Neural cell (in vitro differentiated cells): ENCODE measurements at regions not wholly inside any gene's neighbourhood (a gene's known extent, or its start where the extent isn't known, plus 50 kb on each side); places are given as distances from the start of the nearest gene placed in this dataset.

Source experiments
- H2AFZ ChIP-seq: fragments of 200-600, 300-800 bp; sonication (generic), shearing (Covaris generic); 2 replicates; pipeline ENCODE4 v1.6.0; 2014; ENCODE audit warnings: low read depth, mild to moderate bottlenecking, antibody characterized with exemption, low read length, moderate library complexity
- H3F3A ChIP-seq: fragments of 200-600 bp; shearing (Covaris generic); 2 replicates; pipeline ENCODE4 v1.6.1; 2016; ENCODE audit warnings: mild to moderate bottlenecking, moderate library complexity, mixed read lengths, antibody characterized with exemption, low read length; ENCODE audit not compliant: insufficient read depth, poor library complexity, severe bottlenecking
- H3K27ac ChIP-seq: fragments of 200-600, 300-800 bp; sonication (generic), shearing (Covaris generic); 2 replicates; pipeline ENCODE4 v1.5.1; 2014; ENCODE audit warnings: mild to moderate bottlenecking, low read length, moderate library complexity
- H3K27me3 ChIP-seq: fragments of 300-800, 200-600 bp; sonication (generic), shearing (Covaris generic); 2 replicates; pipeline ENCODE4 v1.6.0; 2014; ENCODE audit warnings: mild to moderate bottlenecking, low read depth, low read length, moderate library complexity; ENCODE audit not compliant: insufficient read depth
- H3K36me3 ChIP-seq: fragments of 300-800, 200-600 bp; sonication (generic), shearing (Covaris generic); 2 replicates; pipeline ENCODE4 v1.5.1; 2014; ENCODE audit warnings: mild to moderate bottlenecking, antibody characterized with exemption, low read length, moderate library complexity; ENCODE audit not compliant: insufficient read depth
- H3K4me2 ChIP-seq: fragments of 300-800, 200-600 bp; sonication (generic), shearing (Covaris generic); 2 replicates; pipeline ENCODE4 v1.6.0; 2014; ENCODE audit warnings: mild to moderate bottlenecking, low read length
- H3K4me3 ChIP-seq: fragments of 300-800, 200-600 bp; sonication (generic), shearing (Covaris generic); 2 replicates; pipeline ENCODE4 v1.5.1; 2014; ENCODE audit warnings: mild to moderate bottlenecking, low read length, moderate library complexity
- H3K79me2 ChIP-seq: fragments of 200-600 bp; shearing (Covaris generic); replicated peaks from 2 replicates; pipeline ENCODE4 v1.6.0; 2014; ENCODE audit warnings: mild to moderate bottlenecking, low read length, moderate library complexity; ENCODE audit not compliant: insufficient read depth
- H3K9ac ChIP-seq: fragments of 300-800, 200-600 bp; sonication (generic), shearing (Covaris generic); 2 replicates; pipeline ENCODE4 v1.6.1; 2016; ENCODE audit warnings: mild to moderate bottlenecking, low read length, mixed read lengths
- H3K9me2 ChIP-seq: fragments of 200-600 bp; shearing (Covaris generic); 2 replicates; pipeline ENCODE4 v1.6.1; 2016; ENCODE audit warnings: mild to moderate bottlenecking, low read length, mixed read lengths; ENCODE audit not compliant: insufficient read depth
- H3K9me3 ChIP-seq: fragments of 200-600, 300-800 bp; sonication (generic), shearing (Covaris generic); 2 replicates; pipeline ENCODE4 v1.6.1; 2016; ENCODE audit warnings: mild to moderate bottlenecking, mixed run types, low read length, moderate library complexity, mixed read lengths
- H4K20me1 ChIP-seq: fragments of 200-600 bp; shearing (Covaris generic); 2 replicates; pipeline ENCODE4 v1.6.1; 2016; ENCODE audit warnings: mild to moderate bottlenecking, mixed run types; ENCODE audit not compliant: insufficient read depth
- CTCF ChIP-seq: fragments of 450-650 bp; IDR thresholded peaks from 2 replicates; pipeline ENCODE4 v1.5.1; 2014; ENCODE audit warnings: antibody characterized with exemption, mild to moderate bottlenecking, moderate library complexity; ENCODE audit not compliant: poor library complexity, severe bottlenecking
- EP300 ChIP-seq: fragments of 450-650 bp; conservative IDR thresholded peaks from 2 replicates; pipeline ENCODE4 v1.6.1; 2014; ENCODE audit warnings: antibody characterized with exemption, mild to moderate bottlenecking, moderate library complexity; ENCODE audit not compliant: poor library complexity, severe bottlenecking
- EZH2 ChIP-seq: fragments of 200-600, 300-800 bp; shearing (Covaris generic), sonication (generic); IDR thresholded peaks from 2 replicates; pipeline ENCODE4 v1.6.1; 2014; ENCODE audit warnings: antibody characterized with exemption, low read length, borderline replicate concordance, mild to moderate bottlenecking; ENCODE audit not compliant: insufficient read depth, poor library complexity, severe bottlenecking
- MXI1 ChIP-seq: fragments of 450-650 bp; conservative IDR thresholded peaks from 2 replicates; pipeline ENCODE4 v1.6.1; 2014; ENCODE audit warnings: antibody characterized with exemption, mild to moderate bottlenecking; ENCODE audit not compliant: poor library complexity, severe bottlenecking
- POLR2AphosphoS5 ChIP-seq: IDR thresholded peaks from 2 replicates; pipeline ENCODE4 v1.6.1; 2012
- RAD21 ChIP-seq: fragments of 450-650 bp; conservative IDR thresholded peaks from 2 replicates; pipeline ENCODE4 v1.6.1; 2014; ENCODE audit warnings: antibody characterized with exemption, mild to moderate bottlenecking, moderate library complexity
- SMC3 ChIP-seq: fragments of 450-650 bp; conservative IDR thresholded peaks from 2 replicates; pipeline ENCODE4 v1.6.1; 2014; ENCODE audit warnings: antibody characterized with exemption, mild to moderate bottlenecking, moderate library complexity; ENCODE audit not compliant: poor library complexity
- TAF1 ChIP-seq: IDR thresholded peaks from 2 replicates; pipeline ENCODE4 v1.6.1; 2012; ENCODE audit warnings: low read depth
- TF ChIP-seq, protein P1 (sequence below): IDR thresholded peaks from 2 replicates; pipeline ENCODE4 v1.6.1; 2012; ENCODE audit warnings: borderline replicate concordance

DNA sequence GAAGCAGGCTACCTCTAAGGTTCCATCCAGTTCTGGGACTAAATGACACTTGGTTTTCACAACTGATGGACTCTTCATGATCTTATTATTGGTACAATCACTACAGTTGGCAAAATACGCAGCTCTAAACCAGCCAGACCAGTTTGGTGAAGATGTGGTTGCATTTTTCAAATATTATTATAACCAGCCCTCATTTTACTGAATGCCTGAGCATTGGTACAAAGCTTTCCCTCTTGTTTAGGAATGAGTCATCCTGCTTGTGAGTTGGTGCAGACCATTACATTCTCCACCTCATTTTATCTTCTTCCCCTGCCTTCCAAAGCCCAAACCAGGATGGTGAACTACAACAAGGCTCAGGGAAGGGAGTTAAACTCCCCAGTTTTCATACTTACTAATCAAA is 223.1 kb downstream of the KDR start:
- no peaks in the 10 kb centered on the region for H3K36me3 ChIP-seq

DNA sequence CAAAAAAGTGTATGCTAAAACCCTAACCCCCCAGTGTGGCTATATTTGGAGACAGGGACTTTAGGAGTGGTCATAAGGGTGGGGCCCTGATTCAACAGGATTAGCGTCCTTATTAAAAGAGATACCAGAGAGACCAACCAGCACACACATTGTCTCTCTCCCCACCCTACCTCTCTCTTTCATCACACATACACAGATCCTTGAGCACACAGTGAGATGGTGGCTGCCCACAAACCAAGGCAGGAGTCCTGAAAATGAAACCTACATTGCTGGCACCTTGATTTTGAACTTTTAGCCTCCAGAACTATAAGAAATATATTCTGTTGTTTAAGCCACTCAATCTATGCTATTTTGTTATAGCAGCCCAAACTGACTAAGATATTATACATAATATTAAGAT is 224.2 kb downstream of the KDR start:
- Histone ChIP-seq H3K27ac (no peak overlapping the region), H3K4me2 (no peak overlapping the region), H3F3A (no peaks in the 10 kb centered on the region), H2AFZ (no peak overlapping the region), H3K9me2 (no peaks in the 10 kb centered on the region), H3K27me3 (no peaks in the 10 kb centered on the region), H3K9me3 (no peaks in the 10 kb centered on the region), H3K9ac (no peak overlapping the region), H4K20me1 (no peaks in the 10 kb centered on the region), H3K4me3 (no peak overlapping the region), H3K79me2 (no peaks in the 10 kb centered on the region), H3K36me3 (no peaks in the 10 kb centered on the region)
- no peak for TF ChIP-seq EP300
- TF ChIP-seq POLR2AphosphoS5 = no peak
- no peak for TF ChIP-seq MXI1
- TF ChIP-seq TAF1 = no peak
- TF ChIP-seq EZH2 = no peak
- no peak for TF ChIP-seq SMC3
- no peak for TF ChIP-seq CTCF
- TF ChIP-seq RAD21 = no peak
- TF ChIP-seq, protein P1, sequence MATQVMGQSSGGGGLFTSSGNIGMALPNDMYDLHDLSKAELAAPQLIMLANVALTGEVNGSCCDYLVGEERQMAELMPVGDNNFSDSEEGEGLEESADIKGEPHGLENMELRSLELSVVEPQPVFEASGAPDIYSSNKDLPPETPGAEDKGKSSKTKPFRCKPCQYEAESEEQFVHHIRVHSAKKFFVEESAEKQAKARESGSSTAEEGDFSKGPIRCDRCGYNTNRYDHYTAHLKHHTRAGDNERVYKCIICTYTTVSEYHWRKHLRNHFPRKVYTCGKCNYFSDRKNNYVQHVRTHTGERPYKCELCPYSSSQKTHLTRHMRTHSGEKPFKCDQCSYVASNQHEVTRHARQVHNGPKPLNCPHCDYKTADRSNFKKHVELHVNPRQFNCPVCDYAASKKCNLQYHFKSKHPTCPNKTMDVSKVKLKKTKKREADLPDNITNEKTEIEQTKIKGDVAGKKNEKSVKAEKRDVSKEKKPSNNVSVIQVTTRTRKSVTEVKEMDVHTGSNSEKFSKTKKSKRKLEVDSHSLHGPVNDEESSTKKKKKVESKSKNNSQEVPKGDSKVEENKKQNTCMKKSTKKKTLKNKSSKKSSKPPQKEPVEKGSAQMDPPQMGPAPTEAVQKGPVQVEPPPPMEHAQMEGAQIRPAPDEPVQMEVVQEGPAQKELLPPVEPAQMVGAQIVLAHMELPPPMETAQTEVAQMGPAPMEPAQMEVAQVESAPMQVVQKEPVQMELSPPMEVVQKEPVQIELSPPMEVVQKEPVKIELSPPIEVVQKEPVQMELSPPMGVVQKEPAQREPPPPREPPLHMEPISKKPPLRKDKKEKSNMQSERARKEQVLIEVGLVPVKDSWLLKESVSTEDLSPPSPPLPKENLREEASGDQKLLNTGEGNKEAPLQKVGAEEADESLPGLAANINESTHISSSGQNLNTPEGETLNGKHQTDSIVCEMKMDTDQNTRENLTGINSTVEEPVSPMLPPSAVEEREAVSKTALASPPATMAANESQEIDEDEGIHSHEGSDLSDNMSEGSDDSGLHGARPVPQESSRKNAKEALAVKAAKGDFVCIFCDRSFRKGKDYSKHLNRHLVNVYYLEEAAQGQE = no peak

More for the DNA sequence above, 223.1 kb downstream of the KDR start:
- no peaks in the 10 kb centered on the region for H3K27me3 ChIP-seq
- H3K79me2 ChIP-seq = no peaks in the 10 kb centered on the region
- no peak overlapping the region for H3K9ac ChIP-seq
- TF ChIP-seq, protein P1 = no peak
- TF ChIP-seq POLR2AphosphoS5 (no peak), EP300 (no peak), RAD21 (no peak), MXI1 (no peak), EZH2 (no peak), TAF1 (no peak), CTCF (no peak), SMC3 (no peak)
- no peaks in the 10 kb centered on the region for H4K20me1 ChIP-seq
- no peak overlapping the region for H3K4me3 ChIP-seq
- H3K27ac ChIP-seq = no peak overlapping the region
- H3K9me3 ChIP-seq = no peaks in the 10 kb centered on the region
- H3F3A ChIP-seq = no peaks in the 10 kb centered on the region
- H3K9me2 ChIP-seq = no peaks in the 10 kb centered on the region
- no peak overlapping the region for H2AFZ ChIP-seq
- H3K4me2 ChIP-seq = no peak overlapping the region
